Keratinocyte (primary cell): ENCODE measurements at regions not wholly inside any gene's neighbourhood (a gene's known extent, or its start where the extent isn't known, plus 50 kb on each side); places are given as distances from the start of the nearest gene placed in this dataset.

Experiments
- EZH2 ChIP-seq: IDR thresholded peaks from one replicate; pipeline ENCODE4 v1.6.1; 2012; ENCODE audit warnings: inconsistent platforms, mild to moderate bottlenecking, low read length, moderate library complexity
- TF ChIP-seq, protein P1 (sequence below), 3 experiments: IDR thresholded peaks in 1 of 3; conservative IDR thresholded peaks in 1 of 3; optimal IDR thresholded peaks in 1 of 3; 2 replicates in 2 of 3; 3 replicates in 1 of 3; pipeline versions ENCODE3 to v1.5.1; 2011; ENCODE audit warnings: low read length in 3 of 3, mild to moderate bottlenecking in 3 of 3, moderate library complexity in 2 of 3, control low read depth in 1 of 3, inconsistent platforms in 1 of 3; ENCODE audit not compliant: insufficient read depth in 2 of 3; ENCODE audit errors: extremely low read depth in 1 of 3

DNA sequence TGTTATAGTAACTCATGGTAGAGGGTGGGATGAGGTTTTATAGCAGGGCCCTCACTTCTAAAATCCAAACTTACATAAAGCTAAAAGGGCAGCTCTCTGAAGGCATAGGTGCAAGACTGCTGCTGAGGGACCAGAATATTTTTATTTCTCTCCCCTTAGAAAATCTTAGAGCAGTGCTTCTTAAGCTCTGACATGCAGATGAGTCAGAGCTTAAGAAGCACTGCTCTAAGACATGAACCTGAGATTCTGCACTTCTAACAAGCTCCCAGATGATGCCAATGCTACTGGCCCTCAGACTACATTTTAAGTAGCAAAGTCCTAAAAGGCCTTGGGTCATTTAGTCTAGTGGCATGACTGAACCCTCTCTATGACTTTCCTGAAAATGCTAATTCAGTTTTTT is 97.6 kb upstream of the SPRY4 start:
- TF ChIP-seq, protein P1, sequence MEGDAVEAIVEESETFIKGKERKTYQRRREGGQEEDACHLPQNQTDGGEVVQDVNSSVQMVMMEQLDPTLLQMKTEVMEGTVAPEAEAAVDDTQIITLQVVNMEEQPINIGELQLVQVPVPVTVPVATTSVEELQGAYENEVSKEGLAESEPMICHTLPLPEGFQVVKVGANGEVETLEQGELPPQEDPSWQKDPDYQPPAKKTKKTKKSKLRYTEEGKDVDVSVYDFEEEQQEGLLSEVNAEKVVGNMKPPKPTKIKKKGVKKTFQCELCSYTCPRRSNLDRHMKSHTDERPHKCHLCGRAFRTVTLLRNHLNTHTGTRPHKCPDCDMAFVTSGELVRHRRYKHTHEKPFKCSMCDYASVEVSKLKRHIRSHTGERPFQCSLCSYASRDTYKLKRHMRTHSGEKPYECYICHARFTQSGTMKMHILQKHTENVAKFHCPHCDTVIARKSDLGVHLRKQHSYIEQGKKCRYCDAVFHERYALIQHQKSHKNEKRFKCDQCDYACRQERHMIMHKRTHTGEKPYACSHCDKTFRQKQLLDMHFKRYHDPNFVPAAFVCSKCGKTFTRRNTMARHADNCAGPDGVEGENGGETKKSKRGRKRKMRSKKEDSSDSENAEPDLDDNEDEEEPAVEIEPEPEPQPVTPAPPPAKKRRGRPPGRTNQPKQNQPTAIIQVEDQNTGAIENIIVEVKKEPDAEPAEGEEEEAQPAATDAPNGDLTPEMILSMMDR (optimal IDR thresholded peaks at IDR 0.05 in 1 of 3, IDR thresholded peaks at IDR 0.05 in 1 of 3, conservative IDR thresholded peaks at IDR 0.05 in 1 of 3; ENCODE audit: extremely low read depth in 1 of 3, insufficient read depth in 2 of 3, low read length in 3 of 3) = no peak
- no peak for TF ChIP-seq EZH2
